HG03196 (cell line): ENCODE measurements at regions not wholly inside any gene's neighbourhood (a gene's known extent, or its start where the extent isn't known, plus 50 kb on each side); places are given as distances from the start of the nearest gene placed in this dataset.

Experiments used
- ATAC-seq: cut with Tn5 transposase; IDR thresholded peaks from one replicate; pipeline ENCODE4 v1.9.1; 2021; ENCODE audit not compliant: unreplicated experiment

DNA sequence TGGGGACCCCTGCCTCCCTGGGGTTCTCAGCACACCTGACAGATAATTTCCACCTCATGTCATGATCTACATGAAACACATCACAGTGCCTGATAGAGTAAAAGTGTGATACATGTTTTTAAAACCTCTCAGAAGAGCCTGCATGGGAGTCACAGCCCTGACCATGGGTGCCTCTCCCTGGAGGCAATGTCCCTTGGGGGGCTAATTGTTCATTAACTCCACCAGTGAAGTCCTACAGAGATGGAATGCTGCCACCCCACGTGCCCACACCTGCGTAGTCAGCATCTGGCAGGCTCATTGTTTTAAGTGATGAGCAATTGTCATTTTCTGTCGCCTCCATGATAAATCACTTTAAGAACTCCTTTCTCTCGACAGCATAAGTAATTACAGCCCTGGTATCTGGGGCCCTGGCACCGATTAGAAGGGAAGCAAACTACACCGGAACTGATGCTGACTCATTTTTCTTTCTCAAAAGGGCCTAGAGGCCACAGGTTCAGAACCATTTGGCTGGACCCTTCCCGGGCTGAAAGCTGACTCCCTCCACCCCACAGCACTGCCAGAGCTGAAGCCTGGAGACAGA lies 109.6 kb upstream of the GJB5 start:
- ATAC-seq, result no peak

DNA sequence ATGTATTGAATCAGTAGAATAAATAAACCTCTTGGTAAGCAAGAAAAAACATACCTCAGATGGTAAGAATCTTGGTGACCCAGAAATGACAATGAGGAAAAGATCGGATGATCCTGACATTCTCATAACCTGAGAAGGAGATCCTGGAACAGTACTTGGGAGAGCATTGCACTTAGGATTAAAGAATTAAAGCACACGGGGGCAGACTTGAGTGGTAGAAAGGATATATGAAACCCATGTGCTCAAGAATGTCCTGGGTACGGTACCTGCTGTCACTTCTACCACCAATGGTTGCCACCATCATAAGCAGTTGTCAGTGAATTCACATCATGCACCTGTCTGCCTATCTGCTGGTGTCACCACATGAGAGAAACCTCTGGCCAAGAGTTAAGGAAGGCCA lies 108.9 kb upstream of the GJB5 start:
- no peak for ATAC-seq

DNA sequence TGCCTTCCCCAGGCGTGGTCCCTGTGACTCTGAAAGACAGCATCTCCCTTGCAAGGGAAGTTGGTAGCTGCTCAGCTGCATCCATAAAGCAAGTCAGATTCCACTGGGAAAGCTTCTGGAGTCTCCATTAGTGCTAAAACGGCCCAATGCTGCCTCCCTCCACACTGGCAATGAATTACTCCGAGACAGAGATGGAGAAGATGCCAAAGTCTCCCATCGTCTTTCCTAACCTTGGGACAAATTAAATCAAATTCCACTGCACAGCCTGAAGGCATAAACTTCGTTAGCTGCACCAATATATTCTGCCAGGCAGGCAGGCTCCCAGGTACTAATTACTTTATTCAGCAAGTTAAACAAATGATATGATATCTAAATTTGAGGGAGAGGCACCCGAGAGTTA lies 106.3 kb upstream of the GJB5 start:
- no peak for ATAC-seq

DNA sequence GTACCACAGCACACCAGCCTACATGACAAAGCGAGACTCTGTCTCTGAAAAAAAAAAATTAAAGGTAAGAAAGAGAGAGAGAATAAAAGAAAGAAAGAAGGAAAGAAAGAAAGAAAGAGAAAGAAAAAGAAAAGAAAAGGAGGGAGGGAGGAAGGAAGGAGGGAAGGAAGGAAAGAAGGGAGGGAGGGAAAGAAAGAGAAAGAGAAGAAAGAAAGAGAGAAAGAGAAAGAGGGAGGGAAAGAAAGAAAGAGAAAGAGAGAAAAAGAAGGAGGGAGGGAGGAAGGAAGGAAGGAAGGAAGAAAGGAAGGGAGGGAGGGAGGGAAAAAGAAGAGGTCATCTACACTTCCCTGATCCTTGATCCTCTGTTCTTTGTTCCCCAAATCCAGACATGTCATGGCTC lies 104.8 kb upstream of the GJB5 start:
- no peak for ATAC-seq

DNA sequence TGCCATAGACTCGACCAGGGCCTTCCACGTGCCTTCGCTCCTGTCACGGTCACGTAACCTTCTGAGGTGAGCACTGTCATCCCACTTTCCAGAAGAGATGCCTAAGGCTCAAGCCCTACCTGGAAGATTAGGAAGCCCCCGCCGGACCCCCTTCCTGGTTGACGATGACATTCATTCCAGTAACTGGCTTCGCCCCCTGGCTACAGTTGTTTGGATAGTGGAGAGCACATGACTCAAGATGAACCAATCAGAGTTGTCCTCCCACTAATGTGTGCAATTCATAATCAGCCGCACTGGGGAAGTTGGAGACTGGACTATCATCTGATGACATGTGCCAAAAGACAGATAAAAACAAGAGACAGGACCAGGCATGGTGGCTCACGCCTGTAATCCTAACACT lies 104.0 kb upstream of the GJB5 start:
- ATAC-seq, result no peak

DNA sequence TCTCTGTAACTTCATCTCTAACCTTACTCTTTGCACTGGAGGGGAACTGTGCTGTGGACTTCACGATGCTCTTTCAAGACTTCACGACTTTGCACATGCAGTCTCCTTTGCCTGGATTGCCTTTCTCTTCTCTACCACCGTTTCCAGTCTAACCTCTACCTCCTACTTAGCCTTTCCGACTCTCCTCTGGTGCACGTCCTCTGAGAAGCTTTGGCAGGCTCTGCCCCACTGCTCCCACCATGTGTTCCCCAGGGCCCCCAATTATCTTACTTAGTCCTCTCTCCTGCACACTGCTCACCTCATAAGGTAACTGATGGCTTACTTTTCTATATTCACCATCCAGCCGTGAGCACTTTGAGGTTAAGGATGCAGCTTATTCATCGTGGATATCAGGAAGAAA lies 101.7 kb upstream of the GJB5 start:
- no peak for ATAC-seq

DNA sequence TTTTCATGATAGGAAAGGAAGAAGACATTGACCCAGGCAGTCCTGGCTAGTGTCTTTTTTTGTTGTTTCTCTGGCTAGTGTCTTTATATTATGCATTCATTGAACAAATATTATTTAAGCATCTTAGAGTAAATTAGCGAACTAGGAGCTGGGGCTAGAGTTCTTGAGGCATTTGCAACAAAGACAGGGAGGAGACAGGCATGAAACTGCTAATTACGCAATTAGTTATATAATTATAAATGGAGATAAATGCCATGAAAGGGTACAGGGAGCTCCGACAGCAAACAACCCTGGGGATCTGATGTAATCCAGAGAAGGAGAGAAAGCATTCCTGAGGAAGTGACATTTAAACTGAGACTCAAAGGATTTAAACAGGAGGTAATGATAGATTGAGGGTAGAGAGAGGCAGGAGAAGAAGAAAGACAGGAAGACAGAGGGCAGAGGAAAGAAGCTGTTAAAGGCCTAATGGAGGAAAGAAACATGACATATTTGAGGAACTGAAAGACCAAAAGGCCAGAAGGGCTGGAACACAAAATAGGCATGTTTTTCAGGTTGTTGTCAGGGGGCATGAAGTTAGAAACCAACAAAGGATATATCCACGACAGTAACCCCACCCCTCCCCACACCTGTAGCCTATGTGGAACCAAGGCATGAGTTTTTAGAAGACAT lies 99.5 kb upstream of the GJB5 start:
- ATAC-seq, result no peak

DNA sequence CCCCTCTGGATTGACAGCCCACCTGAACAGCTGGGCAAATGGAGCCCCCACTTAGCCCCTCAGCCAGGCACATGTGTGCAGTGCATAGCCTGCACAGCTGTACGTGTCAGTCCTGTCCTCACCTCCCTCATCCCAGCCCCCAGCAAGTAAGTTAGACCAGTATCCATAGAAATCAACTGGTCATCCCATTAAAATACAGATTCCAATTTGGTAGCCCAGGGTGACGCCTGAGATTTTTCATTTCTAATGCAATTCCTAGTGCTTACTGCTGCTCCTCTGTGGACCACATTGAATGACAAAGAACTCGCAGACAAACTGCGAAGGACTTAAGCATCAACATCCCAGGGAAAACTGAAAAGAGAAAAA lies 99.0 kb upstream of the GJB5 start:
- no peak for ATAC-seq

DNA sequence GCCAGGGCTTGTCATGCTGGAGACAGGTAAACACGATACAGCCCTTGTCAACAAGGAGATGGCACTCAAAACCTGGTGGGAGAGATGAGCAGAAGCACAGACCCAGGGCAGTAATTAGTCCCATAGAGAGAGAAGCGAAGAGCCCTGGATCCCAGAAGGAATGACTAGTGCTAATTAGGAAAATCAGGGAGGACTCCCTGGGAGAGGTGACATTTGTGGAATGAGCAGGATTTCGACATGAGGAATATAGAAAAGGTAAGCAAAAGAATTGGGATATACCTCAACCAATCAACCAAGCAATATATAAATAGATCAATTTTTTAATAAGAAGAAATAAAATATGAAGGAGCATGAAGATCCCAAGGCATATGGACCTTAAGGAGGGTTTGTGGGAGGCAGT lies 98.5 kb upstream of the GJB5 start:
- no peak for ATAC-seq

DNA sequence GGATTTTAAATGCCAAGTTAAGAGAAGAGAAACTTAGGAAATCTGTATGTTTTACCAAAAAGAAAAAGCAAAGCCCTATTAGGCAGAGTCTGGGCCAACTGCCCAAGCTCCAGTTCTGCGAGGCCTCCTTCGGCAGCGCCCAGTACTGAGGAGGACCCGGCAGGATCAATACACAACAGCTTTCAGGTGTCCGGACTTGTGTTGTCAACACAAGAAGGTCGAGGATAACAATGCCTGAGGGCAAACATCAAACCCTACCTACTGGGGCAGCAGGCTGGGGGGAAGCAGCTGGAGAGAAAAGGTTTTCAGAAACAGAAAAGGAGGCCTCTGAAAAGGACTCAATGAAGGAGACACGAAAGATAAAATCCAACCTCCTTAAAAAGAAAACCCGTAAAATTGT lies 98.1 kb upstream of the GJB5 start:
- no peak for ATAC-seq

DNA sequence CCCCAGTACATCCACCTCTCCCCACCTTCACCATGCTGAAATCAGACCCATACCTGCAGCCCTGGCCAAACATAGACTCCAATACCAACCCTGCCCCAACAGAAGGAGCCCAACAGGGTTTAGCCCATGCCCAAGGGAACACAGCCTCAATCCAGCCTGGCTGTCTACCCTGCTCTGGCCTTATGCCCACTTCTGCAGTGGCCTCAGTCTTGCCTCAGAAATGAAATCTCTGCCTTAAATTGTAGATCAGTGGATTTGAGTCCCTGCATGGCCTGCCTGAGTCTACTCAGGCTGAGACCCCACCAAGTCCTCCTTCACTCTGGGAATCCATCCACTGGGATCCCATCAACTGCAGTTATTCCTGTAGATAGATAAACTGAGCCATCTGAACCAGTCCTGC lies 97.6 kb upstream of the GJB5 start:
- no peak for ATAC-seq

DNA sequence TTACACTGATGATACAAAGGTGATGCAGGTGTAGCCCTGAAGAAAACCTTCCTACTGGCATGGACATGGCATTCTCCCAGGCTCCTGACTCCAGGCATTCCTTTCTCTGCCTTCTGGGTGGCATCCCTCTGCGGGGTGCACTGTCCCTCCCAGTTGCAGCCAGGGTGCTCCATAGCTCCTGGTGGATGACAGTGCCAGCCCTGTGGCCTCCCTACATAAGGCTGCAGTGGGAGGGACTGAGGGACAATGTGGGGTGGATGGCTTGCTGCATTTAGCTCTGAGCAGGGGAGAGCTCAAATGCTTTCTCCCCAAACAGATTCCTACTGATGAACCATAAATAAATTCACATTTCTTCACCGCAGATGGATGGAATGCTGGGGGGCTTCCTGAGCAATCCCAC lies 97.0 kb upstream of the GJB5 start:
- ATAC-seq, result no peak

DNA sequence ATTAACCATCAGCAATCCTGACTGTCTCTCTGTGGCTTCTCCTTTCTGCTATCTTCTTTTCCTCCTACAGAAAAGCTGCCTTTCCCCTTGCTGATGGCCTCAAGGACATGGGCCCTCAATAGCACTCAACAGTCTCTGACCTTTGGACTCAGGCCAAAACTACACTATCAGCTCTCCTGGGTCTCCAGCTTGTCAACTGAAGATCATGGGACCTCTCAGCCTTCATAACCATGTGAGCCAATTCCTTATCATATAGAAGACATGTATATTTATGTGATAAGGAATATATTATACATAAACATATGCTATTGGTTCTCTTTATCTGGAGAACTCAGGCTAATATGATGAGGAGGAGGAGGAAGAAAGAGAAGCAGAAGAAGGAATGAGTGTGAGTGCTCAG lies 91.8 kb upstream of the GJB5 start:
- ATAC-seq, result no peak

DNA sequence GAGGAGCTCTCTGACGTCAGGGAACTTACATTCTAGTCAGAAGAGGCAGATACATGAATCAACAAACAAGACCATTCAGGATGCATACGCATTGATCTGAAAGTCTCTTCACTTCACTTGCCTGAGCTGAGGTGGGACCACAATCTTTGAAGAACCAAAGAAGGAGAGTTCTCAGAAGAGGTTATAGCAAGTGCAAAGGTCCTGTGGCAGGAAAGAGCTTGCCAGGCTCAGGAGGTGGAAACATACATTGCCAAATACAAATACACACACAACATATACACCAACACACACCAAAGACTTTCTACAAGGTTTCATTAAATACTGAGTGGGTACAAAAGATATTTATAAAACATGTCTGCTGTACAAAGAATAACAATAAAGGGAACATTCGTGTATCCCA lies 86.8 kb upstream of the GJB5 start:
- ATAC-seq, result no peak

DNA sequence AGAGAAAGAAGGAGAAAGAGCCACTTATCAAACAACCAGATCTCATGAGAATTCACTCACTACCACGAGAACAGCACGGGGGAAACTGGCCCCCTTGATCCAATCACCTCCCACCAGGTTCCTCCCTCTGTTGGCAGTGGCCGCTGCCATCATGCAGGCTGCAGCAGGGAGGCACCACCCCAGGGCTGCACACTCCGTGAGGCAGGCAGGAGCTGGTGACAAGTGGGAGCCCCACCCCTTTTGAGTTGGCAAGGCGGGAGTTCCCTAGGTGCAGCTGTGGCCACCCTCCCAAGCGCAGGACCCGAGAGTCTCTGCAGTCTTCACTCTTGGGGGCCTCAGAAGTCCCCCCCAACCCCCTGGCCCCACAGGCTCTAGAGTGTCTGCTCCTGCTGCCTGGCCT lies 83.9 kb upstream of the GJB5 start:
- no peak for ATAC-seq

DNA sequence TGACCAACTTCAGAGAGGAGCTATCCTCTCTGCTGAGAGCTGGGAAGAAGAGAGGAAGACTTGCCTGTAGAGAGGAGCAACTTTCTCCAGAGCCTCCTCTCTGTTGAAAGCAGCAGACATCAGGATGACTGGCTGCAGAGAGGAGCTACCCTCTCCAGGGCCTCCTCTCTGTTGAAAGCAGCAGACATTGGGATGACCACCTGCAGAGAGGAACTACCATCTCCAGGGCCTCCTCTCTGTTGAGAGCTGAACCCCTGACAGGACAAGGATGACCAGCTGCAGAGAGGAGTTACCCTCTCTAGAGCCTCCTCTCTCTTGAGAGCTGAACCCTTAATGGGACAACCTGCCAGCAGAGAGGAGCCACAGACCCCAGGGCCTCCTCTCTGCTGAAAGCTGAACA lies 83.0 kb upstream of the GJB5 start:
- ATAC-seq, result no peak

DNA sequence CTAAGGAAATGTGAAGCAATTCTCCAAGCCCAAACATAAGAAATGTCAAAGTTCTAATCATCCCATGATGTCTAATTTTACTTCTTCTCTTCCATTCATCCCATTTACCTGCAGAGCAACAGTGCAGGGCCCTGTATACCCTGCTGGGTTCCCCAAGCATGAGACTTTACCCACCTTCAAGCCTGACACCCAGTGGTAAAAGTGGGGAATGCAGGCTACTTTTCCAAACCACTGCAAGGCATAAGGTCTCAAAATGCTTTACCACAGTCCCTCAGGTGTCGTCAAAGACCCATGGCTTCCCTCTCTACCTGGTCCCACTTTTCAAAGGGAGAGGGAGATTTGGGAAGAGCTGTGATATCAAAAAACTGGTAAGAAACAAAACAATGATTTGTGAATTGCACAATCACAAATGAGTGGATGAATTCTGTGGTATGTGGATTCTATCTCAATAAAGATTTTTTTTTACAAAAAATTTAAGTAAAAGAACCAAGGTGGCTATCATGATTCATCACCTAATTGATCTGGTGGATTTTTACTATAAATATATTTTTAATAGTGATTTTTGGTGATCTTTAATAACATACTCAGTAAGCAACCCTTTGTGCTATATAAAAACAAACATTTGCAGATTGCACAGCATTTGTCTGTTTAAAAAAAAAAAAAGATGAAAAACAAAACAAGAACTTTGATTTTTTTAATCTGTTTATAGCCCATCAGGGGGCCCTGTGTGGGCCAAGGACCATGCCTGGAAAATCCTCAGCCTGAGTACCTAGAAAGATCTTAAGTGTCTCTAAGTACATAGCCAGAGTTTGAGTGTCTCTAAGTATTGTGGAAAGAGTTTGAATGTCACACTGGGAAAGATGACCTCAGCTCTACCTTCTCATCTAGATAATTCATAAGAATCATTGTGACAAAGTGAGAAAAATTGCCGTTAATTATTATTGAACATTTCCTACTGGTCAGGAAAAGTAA lies 73.1 kb upstream of the GJB5 start:
- no peak for ATAC-seq

DNA sequence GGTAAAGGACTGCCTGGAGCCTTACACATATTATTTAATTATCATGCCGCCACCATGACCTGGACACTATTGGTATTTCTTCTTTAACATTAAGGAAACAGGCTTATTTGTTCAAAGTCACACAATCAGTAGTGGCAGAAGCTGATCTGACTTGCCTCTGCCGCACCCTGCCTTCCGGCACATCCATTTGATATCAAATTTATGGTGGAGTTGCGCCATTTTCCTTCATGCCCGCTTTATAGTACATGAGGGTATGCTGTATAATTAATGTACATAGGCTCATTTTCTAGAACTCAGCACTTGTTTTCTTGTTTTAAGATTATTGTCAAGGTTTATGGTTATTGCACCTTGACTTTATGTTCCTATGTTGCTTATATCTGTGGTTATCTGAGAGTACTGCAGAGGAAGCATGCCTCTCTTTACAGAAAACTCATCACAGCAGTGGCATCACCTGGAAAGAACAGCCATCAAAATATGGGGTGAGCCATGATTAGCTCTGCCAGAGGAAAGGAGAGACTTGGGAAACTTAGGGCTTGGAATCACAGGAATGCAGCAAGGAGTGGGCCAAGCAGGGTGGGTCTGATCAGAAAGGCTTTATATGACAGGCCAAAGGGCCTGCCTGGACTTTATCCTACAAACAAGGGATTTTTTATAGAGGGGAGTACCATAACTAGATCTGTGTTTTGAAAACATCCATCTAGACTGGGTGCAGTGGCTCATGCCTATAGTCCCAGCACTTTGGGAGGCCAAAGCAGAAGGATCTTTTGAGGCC lies 72.2 kb upstream of the GJB5 start:
- no peak for ATAC-seq

DNA sequence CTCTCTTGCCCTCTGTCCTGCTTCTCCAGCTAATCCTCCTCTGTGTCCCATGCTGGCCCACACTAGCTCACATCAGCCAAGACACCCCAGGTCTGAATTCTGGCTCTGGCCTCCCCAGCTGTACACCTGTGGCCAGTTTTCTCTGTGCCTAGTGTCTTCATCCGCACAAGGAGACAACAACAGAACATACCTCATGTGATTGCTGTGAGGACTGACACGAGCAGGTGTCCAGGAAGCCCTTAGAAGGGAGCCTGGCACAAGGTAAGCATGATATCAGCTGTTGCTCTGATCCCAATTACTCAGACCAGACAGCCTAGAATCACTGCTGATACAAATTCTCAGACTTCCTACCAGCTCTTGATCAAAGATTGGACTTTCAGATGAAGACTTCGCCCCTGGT lies 71.2 kb upstream of the GJB5 start:
- ATAC-seq, result no peak

DNA sequence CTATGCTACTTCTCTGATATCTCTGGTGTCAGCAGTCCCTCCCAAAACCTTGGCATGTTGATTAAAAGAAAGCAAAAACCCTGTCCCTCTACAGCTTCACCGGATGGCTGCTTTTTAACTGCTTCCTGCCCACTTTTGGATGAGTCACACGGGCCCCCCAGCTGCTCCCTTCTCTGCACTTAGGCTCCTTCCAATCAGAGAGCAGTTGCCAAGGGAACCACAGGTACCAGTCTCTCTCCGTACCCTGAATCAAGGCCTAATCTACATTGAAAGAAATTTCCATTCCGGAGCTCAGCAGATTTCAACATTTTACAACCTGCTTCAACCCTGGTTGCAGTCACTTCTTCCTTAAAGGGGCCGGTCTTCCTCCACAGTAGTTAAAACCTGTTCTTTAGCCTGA lies 70.6 kb upstream of the GJB5 start:
- ATAC-seq, result no peak

DNA sequence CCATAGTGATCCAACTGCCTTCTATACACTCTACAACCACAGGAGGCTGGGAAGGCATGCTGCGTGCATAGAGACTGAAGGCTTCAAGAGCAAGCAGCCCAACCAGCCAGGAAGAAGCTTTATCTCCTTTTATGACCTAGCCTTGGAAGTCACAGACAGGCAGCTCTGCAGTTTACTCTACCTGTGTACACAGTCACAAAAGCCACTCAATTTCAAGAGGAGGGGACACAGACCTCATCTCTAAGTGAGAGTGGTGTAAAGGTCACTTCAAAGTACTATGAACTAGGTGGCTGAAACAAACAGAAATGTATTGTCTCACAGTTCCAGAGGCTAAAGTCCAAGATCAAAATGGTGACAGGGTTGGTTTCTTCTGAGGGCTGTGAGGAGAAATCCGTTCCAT lies 69.6 kb upstream of the GJB5 start:
- no peak for ATAC-seq

DNA sequence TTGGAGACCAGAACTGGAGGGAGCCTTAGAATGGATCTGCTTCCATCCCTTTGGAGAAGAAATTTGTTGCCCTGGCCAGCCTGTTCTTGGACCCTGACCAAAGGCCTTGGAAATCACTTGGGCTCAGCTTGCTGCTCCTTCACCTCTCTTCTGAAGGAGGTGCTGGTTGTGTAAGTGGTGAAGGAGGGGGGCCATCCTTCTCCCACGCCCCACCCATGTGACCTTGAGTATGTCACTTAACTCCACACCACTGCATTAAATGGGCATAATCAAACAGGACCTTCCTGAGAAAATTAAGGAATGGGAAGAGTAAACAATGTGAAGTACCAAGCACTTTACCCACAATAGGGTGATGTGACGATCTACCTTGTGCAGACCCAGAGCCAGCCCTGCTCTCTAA lies 68.3 kb upstream of the GJB5 start:
- ATAC-seq, result no peak
